ENCODE measurements at regions not wholly inside any gene's neighbourhood (a gene's known extent, or its start where the extent isn't known, plus 50 kb on each side); places are given as distances from the start of the nearest gene placed in this dataset.
"Not testable (repeated sequence)": the region's sequence is repeated elsewhere in the genome, so short reads cannot be mapped to it uniquely, and the experiment has no call there.

- Mint-ChIP-seq H3K4me3 (no peak overlapping the region; the same call in 1 of the 2 replicates), H3K27me3 (ENCODE audit: insufficient read depth) (no peaks in the 10 kb centered on the region), H3K27ac (no peak overlapping the region; the same call in 1 of the 2 replicates), H3K36me3 (ENCODE audit: low read depth) (no peaks in the 10 kb centered on the region; the same call in none of the 2 replicates), H3K4me1 (ENCODE audit: low read depth) (peaks cover 36% of the 10 kb centered on the region), H3K9me3 (no peaks in the 10 kb centered on the region; the same call in 1 of the 2 replicates)
- TF ChIP-seq CTCF (IDR thresholded peaks at IDR 0.05) = no peak
- DNase-seq = no peak
Measured at GRCh38 chr1:67908250-67908936, 75.1 kb upstream of the GNG12 start.

GRCh38 chr1:67907467-67907866 is 74.2 kb upstream of the GNG12 start:
- H3K27me3 Mint-ChIP-seq (ENCODE audit: insufficient read depth); H3K36me3 Mint-ChIP-seq (ENCODE audit: low read depth); H3K9me3 Mint-ChIP-seq: not testable (repeated sequence)
- Mint-ChIP-seq H3K4me3 (peak overlapping the region; percentile 10; the same call in 1 of the 2 replicates), H3K27ac (peak overlapping the region; percentile 25; the same call in 1 of the 2 replicates), H3K4me1 (ENCODE audit: low read depth) (peaks cover 36% of the 10 kb centered on the region)
- peak; percentile 42 for DNase-seq

- not testable (repeated sequence) for H3K27ac Mint-ChIP-seq; H3K27me3 Mint-ChIP-seq (ENCODE audit: insufficient read depth)
- peaks cover 36% of the 10 kb centered on the region for H3K4me1 Mint-ChIP-seq (ENCODE audit: low read depth)
Measured at GRCh38 chr1:67906015-67906414, 72.7 kb upstream of the GNG12 start.

GRCh38 chr1:67902546-67903223 is 69.4 kb upstream of the GNG12 start:
- not testable (repeated sequence) for H3K36me3 Mint-ChIP-seq (ENCODE audit: low read depth); H3K4me3 Mint-ChIP-seq; DNase-seq; H3K9me3 Mint-ChIP-seq; H3K27me3 Mint-ChIP-seq (ENCODE audit: insufficient read depth); H3K27ac Mint-ChIP-seq
- H3K4me1 Mint-ChIP-seq (ENCODE audit: low read depth) = peaks cover 31% of the 10 kb centered on the region

More at GRCh38 chr1:67906015-67906414, 72.7 kb upstream of the GNG12 start:
- not testable (repeated sequence) for H3K4me3 Mint-ChIP-seq; H3K36me3 Mint-ChIP-seq (ENCODE audit: low read depth); DNase-seq; H3K9me3 Mint-ChIP-seq

GRCh38 chr1:67898033-67898726 is 64.9 kb upstream of the GNG12 start:
- peak overlapping the region; percentile 54 for H3K27ac Mint-ChIP-seq
- H3K4me3 Mint-ChIP-seq = 0 out of 2 replicates have a peak overlapping the region, but pooled peaks have one; percentile 7
- 0 out of 2 replicates have a peak, but pooled peaks cover 4% of the 10 kb centered on the region for H3K36me3 Mint-ChIP-seq (ENCODE audit: low read depth)
- H3K9me3 Mint-ChIP-seq = no peaks in the 10 kb centered on the region; the same call in 1 of the 2 replicates
- peak; percentile 7 for DNase-seq
- TF ChIP-seq CTCF (IDR thresholded peaks at IDR 0.05) = no peak
- H3K27me3 Mint-ChIP-seq (ENCODE audit: insufficient read depth) = no peaks in the 10 kb centered on the region; the same call in 1 of the 2 replicates
- H3K4me1 Mint-ChIP-seq (ENCODE audit: low read depth) = peaks cover 50% of the 10 kb centered on the region

GRCh38 chr1:67897270-67897949 is 64.1 kb upstream of the GNG12 start:
- no peak for TF ChIP-seq CTCF (IDR thresholded peaks at IDR 0.05)
- Mint-ChIP-seq H3K27me3 (ENCODE audit: insufficient read depth) (no peaks in the 10 kb centered on the region; the same call in 1 of the 2 replicates), H3K4me3 (no peak overlapping the region), H3K9me3 (no peaks in the 10 kb centered on the region; the same call in 1 of the 2 replicates), H3K36me3 (ENCODE audit: low read depth) (peaks cover 4% of the 10 kb centered on the region; the same call in 1 of the 2 replicates), H3K27ac (peak overlapping the region; percentile 54), H3K4me1 (ENCODE audit: low read depth) (peaks cover 58% of the 10 kb centered on the region)
- no peak for DNase-seq
